ENCODE measurements at regions not wholly inside any gene's neighbourhood (a gene's known extent, or its start where the extent isn't known, plus 50 kb on each side); places are given as distances from the start of the nearest gene placed in this dataset.

- H3K4me3 ChIP-seq (replicated peaks in 1 of 3; ENCODE audit: insufficient read depth in 1 of 3, low read depth in 2 of 3, low read length in 3 of 3), result no peak overlapping the region
- peaks cover 32% of the 10 kb centered on the region for H3K9me3 ChIP-seq (ENCODE audit: low read length)
- DNase-seq (ENCODE audit: low spot score) (no peak), FAIRE-seq (no peak), ATAC-seq (no peak)
- H3K4me1 ChIP-seq (ENCODE audit: insufficient read depth, low read length), result peaks cover 39% of the 10 kb centered on the region
- H3K27ac ChIP-seq (ENCODE audit: extremely low read length, insufficient read depth, low read length), result no peak overlapping the region
- H3K36me3 ChIP-seq (replicated peaks in 1 of 2; ENCODE audit: control insufficient read depth in 1 of 2, insufficient read depth in 2 of 2, low read length in 2 of 2), result no peaks in the 10 kb centered on the region
- no peak overlapping the region for H2AFZ ChIP-seq (ENCODE audit: low read length)
- intact Hi-C loops (cut with micrococcal nuclease; ENCODE audit: unreplicated experiment) (no loop called here), in situ Hi-C loops (cut with HindIII; ENCODE audit: extremely low pct_ligation_motif_present, low pct_unique_long_range_greater_than_20kb) (no loop called here)
- H3K4me2 ChIP-seq (ENCODE audit: low read depth, low read length), result no peak overlapping the region
- no peaks in the 10 kb centered on the region for H3K79me2 ChIP-seq (ENCODE audit: insufficient read depth, low read length)
- ChIA-PET POLR2A (no interaction called here), CTCF (ENCODE audit: low intra/inter-chr PET ratio, low total read pairs) (no interaction called here)
- peaks cover 0 to 3% of the 10 kb centered on the region in 2 experiments; a peak in 1 of 5 replicates for H3K27me3 ChIP-seq (ENCODE audit: control insufficient read depth in 1 of 2, insufficient read depth in 2 of 2, low read length in 2 of 2)
- BruUV-seq (replicated peaks), result no TSS peak
- no peaks in the 10 kb centered on the region for H4K20me1 ChIP-seq (ENCODE audit: insufficient read depth, low read length)
- TF ChIP-seq ETV6 (CRISPR knock-in tag; conservative IDR thresholded peaks at IDR 0.05), result no peak
- TF ChIP-seq ZMYM4 (CRISPR knock-in tag; IDR thresholded peaks at IDR 0.05), result no peak
- no peak for TF ChIP-seq GTF3A (CRISPR knock-in tag; conservative IDR thresholded peaks at IDR 0.05)
- H3K9ac ChIP-seq (ENCODE audit: insufficient read depth, low read depth, low read length), result no peak overlapping the region
- 0% methylated on average over 1 of the region's 1 CpG for WGBS (ENCODE audit: low lambda C conversion rate)
Measured at GRCh38 chr14:101320396-101320795, 240.9 kb upstream of the DIO3 start.

GRCh38 chr14:101322223-101322622 lies 239.1 kb upstream of the DIO3 start:
- no peak overlapping the region for H3K27ac ChIP-seq (ENCODE audit: extremely low read length, insufficient read depth, low read length)
- H3K27me3 ChIP-seq (ENCODE audit: control insufficient read depth in 1 of 2, insufficient read depth in 2 of 2, low read length in 2 of 2), result peaks cover 0 to 3% of the 10 kb centered on the region in 2 experiments; a peak in 1 of 5 replicates
- WGBS (ENCODE audit: low lambda C conversion rate), result 55% methylated on average over 5 of the region's 5 CpGs
- H2AFZ ChIP-seq (ENCODE audit: low read length), result no peak overlapping the region
- ChIA-PET CTCF (ENCODE audit: low intra/inter-chr PET ratio, low total read pairs) (no interaction called here), POLR2A (no interaction called here)
- no TSS peak for BruUV-seq (replicated peaks)
- H3K9me3 ChIP-seq (ENCODE audit: low read length), result peaks cover 16% of the 10 kb centered on the region
- DNase-seq (ENCODE audit: low spot score) (no peak), ATAC-seq (no peak), FAIRE-seq (no peak)
- H3K4me3 ChIP-seq (replicated peaks in 1 of 3; ENCODE audit: insufficient read depth in 1 of 3, low read depth in 2 of 3, low read length in 3 of 3), result no peak overlapping the region
- H3K36me3 ChIP-seq (replicated peaks in 1 of 2; ENCODE audit: control insufficient read depth in 1 of 2, insufficient read depth in 2 of 2, low read length in 2 of 2), result no peaks in the 10 kb centered on the region
- no peak overlapping the region for H3K9ac ChIP-seq (ENCODE audit: insufficient read depth, low read depth, low read length)
- in situ Hi-C loops (cut with HindIII; ENCODE audit: extremely low pct_ligation_motif_present, low pct_unique_long_range_greater_than_20kb) (no loop called here), intact Hi-C loops (cut with micrococcal nuclease; ENCODE audit: unreplicated experiment) (no loop called here)
- H3K4me2 ChIP-seq (ENCODE audit: low read depth, low read length), result no peak overlapping the region
- no peaks in the 10 kb centered on the region for H3K79me2 ChIP-seq (ENCODE audit: insufficient read depth, low read length)
- no peaks in the 10 kb centered on the region for H4K20me1 ChIP-seq (ENCODE audit: insufficient read depth, low read length)
- H3K4me1 ChIP-seq (ENCODE audit: insufficient read depth, low read length), result peaks cover 47% of the 10 kb centered on the region
- TF ChIP-seq NCOA1 (CRISPR knock-in tag; IDR thresholded peaks at IDR 0.05) (no peak), FOSL2 (CRISPR knock-in tag; IDR thresholded peaks at IDR 0.05) (0 out of 2 replicates have a peak, but pooled peaks have one; percentile 51)
